GM18907 (cell line): ENCODE measurements at regions not wholly inside any gene's neighbourhood (a gene's known extent, or its start where the extent isn't known, plus 50 kb on each side); places are given as distances from the start of the nearest gene placed in this dataset.

ENCODE experiments used
- ATAC-seq: cut with Tn5 transposase; IDR thresholded peaks from one replicate; pipeline ENCODE4 v1.9.1; 2021; ENCODE audit warnings: mild to moderate bottlenecking, moderate library complexity; ENCODE audit not compliant: unreplicated experiment

GRCh38 chr6:88558981-88559380, 392.8 kb upstream of the CNR1 start:
- ATAC-seq = no peak

GRCh38 chr6:88556663-88557062, 390.5 kb upstream of the CNR1 start:
- ATAC-seq = no peak

GRCh38 chr6:88548891-88549505, 382.9 kb upstream of the CNR1 start:
- no peak for ATAC-seq

GRCh38 chr6:88547768-88548167, 381.6 kb upstream of the CNR1 start:
- no peak for ATAC-seq

GRCh38 chr6:88545991-88546390, 379.8 kb upstream of the CNR1 start:
- no peak for ATAC-seq

- ATAC-seq = no peak
Observed at GRCh38 chr6:88544986-88545612, 379.0 kb upstream of the CNR1 start.

- no peak for ATAC-seq
Observed at GRCh38 chr6:88539295-88539764, 373.2 kb upstream of the CNR1 start.

GRCh38 chr6:88538840-88539239, 372.7 kb upstream of the CNR1 start:
- no peak for ATAC-seq

- no peak for ATAC-seq
Observed at GRCh38 chr6:88538130-88538706, 372.1 kb upstream of the CNR1 start.

GRCh38 chr6:88536071-88536625, 370.0 kb upstream of the CNR1 start:
- ATAC-seq = no peak

- no peak for ATAC-seq
Observed at GRCh38 chr6:88535306-88535705, 369.2 kb upstream of the CNR1 start.

- ATAC-seq = no peak
Observed at GRCh38 chr6:88532241-88532860, 366.2 kb upstream of the CNR1 start.

- no peak for ATAC-seq
Observed at GRCh38 chr6:88529726-88530125, 363.6 kb upstream of the CNR1 start.

GRCh38 chr6:88520445-88520844, 354.3 kb upstream of the CNR1 start:
- ATAC-seq = no peak

GRCh38 chr6:88520017-88520338, 353.8 kb upstream of the CNR1 start:
- no peak for ATAC-seq

- ATAC-seq = no peak
Observed at GRCh38 chr6:88519301-88520016, 353.3 kb upstream of the CNR1 start.

- no peak for ATAC-seq
Observed at GRCh38 chr6:88517737-88518136, 351.6 kb upstream of the CNR1 start.

- ATAC-seq = no peak
Observed at GRCh38 chr6:88513920-88514319, 347.8 kb upstream of the CNR1 start.

- no peak for ATAC-seq
Observed at GRCh38 chr6:88513471-88513870, 347.3 kb upstream of the CNR1 start.

- no peak for ATAC-seq
Observed at GRCh38 chr6:88512951-88513350, 346.8 kb upstream of the CNR1 start.

- ATAC-seq = no peak
Observed at GRCh38 chr6:88502391-88502790, 336.2 kb upstream of the CNR1 start.
